HL-60 (cell line): ENCODE measurements at regions not wholly inside any gene's neighbourhood (a gene's known extent, or its start where the extent isn't known, plus 50 kb on each side); places are given as distances from the start of the nearest gene placed in this dataset.

ENCODE experiments used
- DNase-seq, 2 experiments: peaks; one replicate each; pipeline ENCODE4 v3.0.0-alpha.2; 2010 to 2020; ENCODE audit warnings: low read depth in 1 of 2, low spot score in 1 of 2
- H3K27ac ChIP-seq: fragments of 250-450 bp; sonication (Bioruptor Pico); replicated peaks from 2 replicates; pipeline ENCODE4 v1.5.1; 2020; ENCODE audit warnings: mild to moderate bottlenecking, moderate library complexity
- H3K27me3 ChIP-seq: fragments of 250-450 bp; sonication (Bioruptor Pico); 2 replicates; pipeline ENCODE4 v1.5.1; 2021; ENCODE audit warnings: mild to moderate bottlenecking, moderate library complexity; ENCODE audit not compliant: insufficient read depth, poor library complexity, severe bottlenecking
- H3K4me3 ChIP-seq: replicated peaks from 2 replicates; pipeline ENCODE4 v1.5.1; 2011; ENCODE audit warnings: mild to moderate bottlenecking, control low read depth, low read length; ENCODE audit not compliant: insufficient read depth
- CTCF ChIP-seq: IDR thresholded peaks from one replicate; pipeline ENCODE4 v1.5.1; 2011; ENCODE audit warnings: low read length, control low read depth, inconsistent platforms; ENCODE audit not compliant: insufficient read depth
- GABPA ChIP-seq: IDR thresholded peaks from 2 replicates; pipeline ENCODE4 v1.6.1; 2012; ENCODE audit warnings: low read depth
- POLR2AphosphoS5 ChIP-seq: IDR thresholded peaks from 2 replicates; pipeline ENCODE4 v1.6.1; 2012; ENCODE audit warnings: low read depth
- REST ChIP-seq: IDR thresholded peaks from 2 replicates; pipeline ENCODE4 v1.6.1; 2012; ENCODE audit warnings: low read depth; ENCODE audit not compliant: insufficient replicate concordance
- SPI1 ChIP-seq: IDR thresholded peaks from 2 replicates; pipeline ENCODE4 v1.6.1; 2012; ENCODE audit warnings: low read depth, mild to moderate bottlenecking, borderline replicate concordance

GRCh38 chr18:39318008-39318407, 1752.4 kb upstream of the CELF4 start:
- TF ChIP-seq GABPA (no peak), SPI1 (no peak), POLR2AphosphoS5 (no peak), REST (no peak), CTCF (no peak)
- Histone ChIP-seq H3K4me3 (no peak overlapping the region), H3K27me3 (no peaks in the 10 kb centered on the region), H3K27ac (no peak overlapping the region)
- DNase-seq, result no peak

GRCh38 chr18:39314595-39314994, 1749.0 kb upstream of the CELF4 start:
- no peak for TF ChIP-seq REST
- no peak for TF ChIP-seq CTCF
- TF ChIP-seq POLR2AphosphoS5, result no peak
- no peak for TF ChIP-seq GABPA
- TF ChIP-seq SPI1, result no peak
- no peak for DNase-seq
- no peak overlapping the region for H3K4me3 ChIP-seq
- no peaks in the 10 kb centered on the region for H3K27me3 ChIP-seq
- no peak overlapping the region for H3K27ac ChIP-seq

GRCh38 chr18:39313992-39314391, 1748.4 kb upstream of the CELF4 start:
- no peak overlapping the region for H3K4me3 ChIP-seq
- no peaks in the 10 kb centered on the region for H3K27me3 ChIP-seq
- TF ChIP-seq SPI1 (no peak), CTCF (no peak), REST (no peak), GABPA (no peak), POLR2AphosphoS5 (no peak)
- DNase-seq, result no peak
- H3K27ac ChIP-seq, result no peak overlapping the region
